Activated naive CD4-positive, alpha-beta T cell treated with anti-CD3 and anti-CD28 coated beads, Interleukin-2, amount 50 U/mL, for 24 hours (primary cell): ENCODE measurements at regions not wholly inside any gene's neighbourhood (a gene's known extent, or its start where the extent isn't known, plus 50 kb on each side); places are given as distances from the start of the nearest gene placed in this dataset.

Experiments
- H3K27ac Mint-ChIP-seq: one replicate; pipeline ENCODE4 v1.8.0; 2021; ENCODE audit warnings: mild to moderate bottlenecking, mixed read lengths
- H3K27me3 Mint-ChIP-seq: one replicate; pipeline ENCODE4 v1.8.0; 2021; ENCODE audit warnings: mixed read lengths
- H3K36me3 Mint-ChIP-seq: one replicate; pipeline ENCODE4 v1.8.0; 2021; ENCODE audit warnings: mixed read lengths
- H3K4me1 Mint-ChIP-seq: one replicate; pipeline ENCODE4 v1.8.0; 2021; ENCODE audit warnings: mixed read lengths
- H3K4me3 Mint-ChIP-seq: one replicate; pipeline ENCODE4 v1.8.0; 2021; ENCODE audit warnings: mild to moderate bottlenecking, mixed read lengths
- H3K9me3 Mint-ChIP-seq: one replicate; pipeline ENCODE4 v1.8.0; 2021; ENCODE audit warnings: mixed read lengths

GRCh38 chr3:159645874-159646273 is 342.8 kb upstream of the IL12A start:
- H3K4me1 Mint-ChIP-seq: no peaks in the 10 kb centered on the region
- no peak overlapping the region for H3K4me3 Mint-ChIP-seq
- H3K36me3 Mint-ChIP-seq: no peaks in the 10 kb centered on the region
- no peak overlapping the region for H3K27ac Mint-ChIP-seq
- H3K27me3 Mint-ChIP-seq: no peaks in the 10 kb centered on the region
- H3K9me3 Mint-ChIP-seq: no peaks in the 10 kb centered on the region

GRCh38 chr3:159649951-159650350 is 338.7 kb upstream of the IL12A start:
- Mint-ChIP-seq H3K4me3 (no peak overlapping the region), H3K27me3 (no peaks in the 10 kb centered on the region), H3K4me1 (no peaks in the 10 kb centered on the region), H3K9me3 (no peaks in the 10 kb centered on the region), H3K36me3 (no peaks in the 10 kb centered on the region), H3K27ac (no peak overlapping the region)

- H3K4me1 Mint-ChIP-seq: no peaks in the 10 kb centered on the region
- no peak overlapping the region for H3K27ac Mint-ChIP-seq
- H3K27me3 Mint-ChIP-seq: no peaks in the 10 kb centered on the region
- H3K36me3 Mint-ChIP-seq: no peaks in the 10 kb centered on the region
- H3K9me3 Mint-ChIP-seq: no peaks in the 10 kb centered on the region
- H3K4me3 Mint-ChIP-seq: no peak overlapping the region
Observed at GRCh38 chr3:159650726-159651125, 337.9 kb upstream of the IL12A start.

GRCh38 chr3:159652452-159652851 is 336.2 kb upstream of the IL12A start:
- Mint-ChIP-seq H3K4me3 (no peak overlapping the region), H3K9me3 (no peaks in the 10 kb centered on the region), H3K27me3 (no peaks in the 10 kb centered on the region), H3K27ac (no peak overlapping the region), H3K36me3 (no peaks in the 10 kb centered on the region), H3K4me1 (no peaks in the 10 kb centered on the region)

GRCh38 chr3:159654183-159655134 is 334.2 kb upstream of the IL12A start:
- no peaks in the 10 kb centered on the region for H3K4me1 Mint-ChIP-seq
- no peaks in the 10 kb centered on the region for H3K36me3 Mint-ChIP-seq
- H3K27me3 Mint-ChIP-seq: no peaks in the 10 kb centered on the region
- H3K4me3 Mint-ChIP-seq: no peak overlapping the region
- no peaks in the 10 kb centered on the region for H3K9me3 Mint-ChIP-seq
- no peak overlapping the region for H3K27ac Mint-ChIP-seq

- no peaks in the 10 kb centered on the region for H3K9me3 Mint-ChIP-seq
- no peak overlapping the region for H3K4me3 Mint-ChIP-seq
- no peaks in the 10 kb centered on the region for H3K4me1 Mint-ChIP-seq
- H3K36me3 Mint-ChIP-seq: no peaks in the 10 kb centered on the region
- no peak overlapping the region for H3K27ac Mint-ChIP-seq
- H3K27me3 Mint-ChIP-seq: no peaks in the 10 kb centered on the region
Observed at GRCh38 chr3:159655202-159655601, 333.4 kb upstream of the IL12A start.

- Mint-ChIP-seq H3K4me3 (no peak overlapping the region), H3K36me3 (no peaks in the 10 kb centered on the region), H3K27ac (no peak overlapping the region), H3K9me3 (peaks cover 4% of the 10 kb centered on the region), H3K4me1 (no peaks in the 10 kb centered on the region), H3K27me3 (no peaks in the 10 kb centered on the region)
Observed at GRCh38 chr3:159657176-159657575, 331.5 kb upstream of the IL12A start.

GRCh38 chr3:159657629-159658028 is 331.0 kb upstream of the IL12A start:
- no peaks in the 10 kb centered on the region for H3K27me3 Mint-ChIP-seq
- no peak overlapping the region for H3K4me3 Mint-ChIP-seq
- H3K27ac Mint-ChIP-seq: no peak overlapping the region
- no peaks in the 10 kb centered on the region for H3K36me3 Mint-ChIP-seq
- H3K4me1 Mint-ChIP-seq: no peaks in the 10 kb centered on the region
- H3K9me3 Mint-ChIP-seq: peaks cover 5% of the 10 kb centered on the region

- H3K4me3 Mint-ChIP-seq: no peak overlapping the region
- peaks cover 5% of the 10 kb centered on the region for H3K9me3 Mint-ChIP-seq
- H3K36me3 Mint-ChIP-seq: no peaks in the 10 kb centered on the region
- no peaks in the 10 kb centered on the region for H3K4me1 Mint-ChIP-seq
- H3K27me3 Mint-ChIP-seq: no peaks in the 10 kb centered on the region
- no peak overlapping the region for H3K27ac Mint-ChIP-seq
Observed at GRCh38 chr3:159660326-159660725, 328.3 kb upstream of the IL12A start.

- Mint-ChIP-seq H3K4me3 (no peak overlapping the region), H3K27me3 (no peaks in the 10 kb centered on the region), H3K9me3 (peaks cover 5% of the 10 kb centered on the region), H3K36me3 (no peaks in the 10 kb centered on the region), H3K27ac (no peak overlapping the region), H3K4me1 (no peaks in the 10 kb centered on the region)
Observed at GRCh38 chr3:159660901-159661300, 327.7 kb upstream of the IL12A start.

- no peaks in the 10 kb centered on the region for H3K36me3 Mint-ChIP-seq
- H3K27ac Mint-ChIP-seq: no peak overlapping the region
- H3K4me3 Mint-ChIP-seq: no peak overlapping the region
- H3K27me3 Mint-ChIP-seq: no peaks in the 10 kb centered on the region
- peaks cover 5% of the 10 kb centered on the region for H3K9me3 Mint-ChIP-seq
- no peaks in the 10 kb centered on the region for H3K4me1 Mint-ChIP-seq
Observed at GRCh38 chr3:159662549-159662948, 326.1 kb upstream of the IL12A start.

GRCh38 chr3:159664006-159664405 is 324.6 kb upstream of the IL12A start:
- no peak overlapping the region for H3K27ac Mint-ChIP-seq
- no peaks in the 10 kb centered on the region for H3K36me3 Mint-ChIP-seq
- H3K4me3 Mint-ChIP-seq: no peak overlapping the region
- no peaks in the 10 kb centered on the region for H3K4me1 Mint-ChIP-seq
- H3K27me3 Mint-ChIP-seq: no peaks in the 10 kb centered on the region
- H3K9me3 Mint-ChIP-seq: peaks cover 5% of the 10 kb centered on the region

- H3K9me3 Mint-ChIP-seq: peaks cover 5% of the 10 kb centered on the region
- H3K4me1 Mint-ChIP-seq: no peaks in the 10 kb centered on the region
- H3K27me3 Mint-ChIP-seq: no peaks in the 10 kb centered on the region
- no peak overlapping the region for H3K4me3 Mint-ChIP-seq
- no peaks in the 10 kb centered on the region for H3K36me3 Mint-ChIP-seq
- H3K27ac Mint-ChIP-seq: no peak overlapping the region
Observed at GRCh38 chr3:159664653-159665052, 324.0 kb upstream of the IL12A start.

GRCh38 chr3:159667261-159667660 is 321.4 kb upstream of the IL12A start:
- Mint-ChIP-seq H3K4me1 (no peaks in the 10 kb centered on the region), H3K27me3 (no peaks in the 10 kb centered on the region), H3K36me3 (no peaks in the 10 kb centered on the region), H3K4me3 (no peak overlapping the region), H3K9me3 (peaks cover under 1% of the 10 kb centered on the region), H3K27ac (no peak overlapping the region)

- H3K4me3 Mint-ChIP-seq: no peak overlapping the region
- H3K36me3 Mint-ChIP-seq: no peaks in the 10 kb centered on the region
- H3K27me3 Mint-ChIP-seq: no peaks in the 10 kb centered on the region
- H3K9me3 Mint-ChIP-seq: no peaks in the 10 kb centered on the region
- no peak overlapping the region for H3K27ac Mint-ChIP-seq
- no peaks in the 10 kb centered on the region for H3K4me1 Mint-ChIP-seq
Observed at GRCh38 chr3:159668461-159668860, 320.2 kb upstream of the IL12A start.

- H3K36me3 Mint-ChIP-seq: no peaks in the 10 kb centered on the region
- no peaks in the 10 kb centered on the region for H3K27me3 Mint-ChIP-seq
- no peak overlapping the region for H3K4me3 Mint-ChIP-seq
- no peaks in the 10 kb centered on the region for H3K9me3 Mint-ChIP-seq
- H3K27ac Mint-ChIP-seq: no peak overlapping the region
- H3K4me1 Mint-ChIP-seq: no peaks in the 10 kb centered on the region
Observed at GRCh38 chr3:159668990-159669476, 319.6 kb upstream of the IL12A start.
